Thyroid gland (tissue), 4 donors: ENCODE measurements at regions not wholly inside any gene's neighbourhood (a gene's known extent, or its start where the extent isn't known, plus 50 kb on each side); places are given as distances from the start of the nearest gene placed in this dataset.

Source experiments
- DNase-seq, 2 donors: peaks; one replicate each; pipeline ENCODE4 v3.0.0-alpha.2; 2019
- H3K27ac ChIP-seq, 3 donors: fragments of 200-600 bp; sonication (generic); 1 replicate in 2 of 3; 2 replicates in 1 of 3; pipeline ENCODE4 v1.5.1; 2016 to 2019; ENCODE audit warnings: mild to moderate bottlenecking in 1 of 3, moderate library complexity in 1 of 3
- H3K27me3 ChIP-seq: fragments of 200-600 bp; sonication (generic); one replicate; pipeline ENCODE4 v1.5.1; 2019
- H3K36me3 ChIP-seq, 2 donors: fragments of 200-600 bp; sonication (generic); one replicate each; pipeline ENCODE4 v1.5.1; 2016 to 2019
- H3K4me1 ChIP-seq, 2 donors: fragments of 200-600 bp; sonication (generic); one replicate each; pipeline ENCODE4 v1.5.1; 2017 to 2019
- H3K4me3 ChIP-seq, 3 donors: fragments of 200-600 bp; sonication (generic); replicated peaks in 1 of 3; 1 replicate in 2 of 3; 2 replicates in 1 of 3; pipeline ENCODE4 v1.5.1; 2016; ENCODE audit warnings: mild to moderate bottlenecking in 1 of 3
- H3K9me3 ChIP-seq: fragments of 200-600 bp; sonication (generic); one replicate; pipeline ENCODE4 v1.5.1; 2017
- CTCF ChIP-seq, 6 experiments: fragments of 200-600 bp in 3 of 6; fragments of 450-650 bp in 3 of 6; sonication (generic) in 3 of 6; IDR thresholded peaks; one replicate each; pipeline ENCODE4 v1.5.1; 2016 to 2019; ENCODE audit warnings: antibody characterized with exemption in 6 of 6, mild to moderate bottlenecking in 2 of 6, inconsistent platforms in 1 of 6, moderate library complexity in 1 of 6
- POLR2A ChIP-seq, 2 donors: fragments of 450-650 bp; IDR thresholded peaks; one replicate each; pipeline ENCODE4 v1.6.1; 2017; ENCODE audit warnings: antibody characterized with exemption in 2 of 2, mild to moderate bottlenecking in 2 of 2, moderate library complexity in 1 of 2
- WGBS, 2 donors: methylation state at CpG; one replicate each; pipeline ENCODE4 v1.1.5; 2017; 5-methylcytosine and 5-hydroxymethylcytosine counted together
- intact Hi-C: fragments of 100-400 bp; cut with DNase I; formaldehyde crosslinking; loops from one replicate; pipeline ENCODE4 v1.15.1; 2023

GRCh38 chr10:55058800-55059199, 257.8 kb upstream of the PCDH15 start:
- Histone ChIP-seq H3K27me3 (no peaks in the 10 kb centered on the region), H3K4me1 (no peaks in the 10 kb centered on the region), H3K36me3 (no peaks in the 10 kb centered on the region), H3K27ac (no peak overlapping the region), H3K9me3 (no peaks in the 10 kb centered on the region), H3K4me3 (no peak overlapping the region)
- WGBS, 2 donors: 93 to 95% methylated on average over 5 of the region's 5 CpGs
- intact Hi-C loops: no loop called here
- TF ChIP-seq POLR2A (IDR thresholded peaks at IDR 0.05) (no peak), CTCF (IDR thresholded peaks at IDR 0.05) (no peak)
- no peak for DNase-seq

GRCh38 chr10:55051515-55051914, 250.5 kb upstream of the PCDH15 start:
- Histone ChIP-seq H3K36me3 (no peaks in the 10 kb centered on the region), H3K4me3 (no peak overlapping the region), H3K9me3 (no peaks in the 10 kb centered on the region), H3K4me1 (no peaks in the 10 kb centered on the region), H3K27ac (no peak overlapping the region), H3K27me3 (no peaks in the 10 kb centered on the region)
- WGBS, 2 donors: 83 to 89% methylated on average over 2 of the region's 2 CpGs
- intact Hi-C loops: no loop called here
- TF ChIP-seq POLR2A (IDR thresholded peaks at IDR 0.05): no peak
- no peak for DNase-seq

GRCh38 chr10:55048830-55049498, 247.9 kb upstream of the PCDH15 start:
- Histone ChIP-seq H3K4me1 (no peaks in the 10 kb centered on the region), H3K4me3 (no peak overlapping the region), H3K9me3 (no peaks in the 10 kb centered on the region), H3K36me3 (no peaks in the 10 kb centered on the region), H3K27ac (no peak overlapping the region), H3K27me3 (no peaks in the 10 kb centered on the region)
- intact Hi-C loops: no loop called here
- TF ChIP-seq POLR2A (IDR thresholded peaks at IDR 0.05) (no peak), CTCF (IDR thresholded peaks at IDR 0.05) (no peak)
- 85 to 90% methylated on average over 3 of the region's 3 CpGs for WGBS, 2 donors
- no peak for DNase-seq

- H3K4me1 ChIP-seq: no peaks in the 10 kb centered on the region
- DNase-seq: no peak
- H3K36me3 ChIP-seq: no peaks in the 10 kb centered on the region
- 90 to 92% methylated on average over 3 of the region's 3 CpGs for WGBS, 2 donors
- no peaks in the 10 kb centered on the region for H3K27me3 ChIP-seq
- H3K27ac ChIP-seq: no peak overlapping the region
- no peak overlapping the region for H3K4me3 ChIP-seq
- H3K9me3 ChIP-seq: no peaks in the 10 kb centered on the region
- no peak for TF ChIP-seq POLR2A (IDR thresholded peaks at IDR 0.05)
- TF ChIP-seq CTCF (IDR thresholded peaks at IDR 0.05): no peak
- intact Hi-C loops: no loop called here
These were observed 242.5 kb upstream of the PCDH15 start for GRCh38 chr10:55043540-55043939.

- 100% methylated on average over 4 of the region's 4 CpGs for WGBS, 2 donors
- TF ChIP-seq POLR2A (IDR thresholded peaks at IDR 0.05) (no peak), CTCF (IDR thresholded peaks at IDR 0.05) (no peak)
- no peaks in the 10 kb centered on the region for H3K4me1 ChIP-seq
- DNase-seq: no peak
- intact Hi-C loops: no loop called here
- H3K4me3 ChIP-seq: no peak overlapping the region
- H3K27ac ChIP-seq: no peak overlapping the region
- no peaks in the 10 kb centered on the region for H3K27me3 ChIP-seq
- H3K36me3 ChIP-seq: no peaks in the 10 kb centered on the region
- no peaks in the 10 kb centered on the region for H3K9me3 ChIP-seq
These were observed 232.0 kb upstream of the PCDH15 start for GRCh38 chr10:55033061-55033460.
